CD4-positive, alpha-beta T cell treated with Interleukin-6 at 100 ng/mL for 8 hours (primary cell): ENCODE measurements at regions not wholly inside any gene's neighbourhood (a gene's known extent, or its start where the extent isn't known, plus 50 kb on each side); places are given as distances from the start of the nearest gene placed in this dataset.

Experiments used
- DNase-seq: peaks from one replicate; pipeline ENCODE4 v3.0.0-alpha.2; 2020; ENCODE audit warnings: mixed read lengths, low spot score

DNA sequence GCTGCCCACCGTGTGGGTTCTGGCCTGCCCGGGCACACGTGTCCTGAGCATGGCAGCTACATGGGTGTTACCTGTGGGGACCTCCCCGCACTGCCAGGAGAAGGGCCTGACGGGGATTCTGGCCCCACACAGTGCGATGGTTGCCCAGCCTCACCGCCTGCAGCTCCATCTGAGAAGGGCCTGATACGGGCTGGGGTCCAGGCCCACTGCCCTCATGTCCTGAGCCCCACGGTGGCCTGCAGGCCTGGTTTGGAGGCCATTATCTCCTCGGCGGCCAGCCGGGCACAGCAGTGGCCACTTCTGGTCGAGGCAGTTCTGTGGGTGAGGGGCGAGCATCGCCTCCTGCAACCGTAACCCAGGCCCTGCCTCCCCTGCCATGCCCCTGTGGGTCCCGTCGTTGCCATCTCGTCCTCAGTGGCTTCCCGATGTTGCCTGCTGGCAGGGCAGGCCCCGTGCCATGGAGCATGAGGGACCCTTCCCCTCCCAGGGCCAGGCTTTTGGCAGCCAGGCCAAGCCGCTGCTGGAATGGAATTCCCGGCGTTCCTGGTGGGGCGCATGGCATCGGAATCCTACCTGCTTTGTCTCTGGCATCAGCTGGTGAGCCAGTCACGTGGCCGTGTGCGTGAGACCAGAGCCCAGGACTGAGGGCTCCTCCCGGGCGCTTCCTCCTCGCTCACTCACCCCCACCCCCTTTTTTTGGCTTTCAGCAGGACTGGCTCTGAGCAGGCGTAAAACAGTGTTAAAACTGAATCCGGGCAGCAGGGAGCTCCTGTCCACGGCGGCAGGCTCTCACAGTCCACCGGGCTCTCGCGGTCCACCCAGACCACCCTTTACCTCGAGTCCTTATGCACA, 71.9 kb upstream of the PPARA start:
- DNase-seq, result no peak

DNA sequence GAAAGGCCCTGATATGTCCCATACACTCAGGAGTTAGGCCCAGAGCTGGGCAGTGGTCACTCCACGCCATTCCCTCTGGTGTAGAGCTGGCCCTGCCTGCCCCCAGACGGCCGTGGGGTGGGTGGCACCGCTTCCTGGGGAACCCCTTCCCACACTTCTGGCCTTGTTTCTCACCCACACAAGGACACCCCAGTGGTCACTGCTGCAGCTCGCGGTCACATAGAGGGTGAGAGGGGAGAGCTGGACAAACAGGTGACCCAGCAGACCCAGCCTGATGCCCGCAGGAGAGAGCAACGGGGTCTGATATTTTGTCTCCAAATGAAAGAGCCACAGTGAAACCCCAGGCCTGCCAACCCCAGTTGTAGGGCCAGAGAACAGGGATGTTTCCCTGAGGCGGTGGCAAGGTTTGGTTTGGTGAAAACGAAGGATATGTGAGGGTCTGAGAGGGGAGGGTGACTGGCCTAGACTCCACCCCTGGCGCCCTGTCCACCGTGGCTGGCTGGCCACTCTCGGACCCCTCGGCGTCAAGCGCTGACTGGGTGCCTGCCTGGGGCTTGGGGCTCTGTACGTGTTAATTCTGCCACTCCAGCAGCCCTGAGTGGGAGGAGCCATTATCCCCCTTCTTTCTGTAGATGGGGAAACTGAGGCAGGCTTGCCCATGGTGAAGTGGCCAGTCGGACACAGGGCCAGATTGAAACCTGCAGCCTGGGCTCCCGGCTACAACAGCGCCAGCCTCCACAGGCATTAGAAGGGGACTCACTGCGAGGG, 71.0 kb upstream of the PPARA start:
- no peak for DNase-seq

DNA sequence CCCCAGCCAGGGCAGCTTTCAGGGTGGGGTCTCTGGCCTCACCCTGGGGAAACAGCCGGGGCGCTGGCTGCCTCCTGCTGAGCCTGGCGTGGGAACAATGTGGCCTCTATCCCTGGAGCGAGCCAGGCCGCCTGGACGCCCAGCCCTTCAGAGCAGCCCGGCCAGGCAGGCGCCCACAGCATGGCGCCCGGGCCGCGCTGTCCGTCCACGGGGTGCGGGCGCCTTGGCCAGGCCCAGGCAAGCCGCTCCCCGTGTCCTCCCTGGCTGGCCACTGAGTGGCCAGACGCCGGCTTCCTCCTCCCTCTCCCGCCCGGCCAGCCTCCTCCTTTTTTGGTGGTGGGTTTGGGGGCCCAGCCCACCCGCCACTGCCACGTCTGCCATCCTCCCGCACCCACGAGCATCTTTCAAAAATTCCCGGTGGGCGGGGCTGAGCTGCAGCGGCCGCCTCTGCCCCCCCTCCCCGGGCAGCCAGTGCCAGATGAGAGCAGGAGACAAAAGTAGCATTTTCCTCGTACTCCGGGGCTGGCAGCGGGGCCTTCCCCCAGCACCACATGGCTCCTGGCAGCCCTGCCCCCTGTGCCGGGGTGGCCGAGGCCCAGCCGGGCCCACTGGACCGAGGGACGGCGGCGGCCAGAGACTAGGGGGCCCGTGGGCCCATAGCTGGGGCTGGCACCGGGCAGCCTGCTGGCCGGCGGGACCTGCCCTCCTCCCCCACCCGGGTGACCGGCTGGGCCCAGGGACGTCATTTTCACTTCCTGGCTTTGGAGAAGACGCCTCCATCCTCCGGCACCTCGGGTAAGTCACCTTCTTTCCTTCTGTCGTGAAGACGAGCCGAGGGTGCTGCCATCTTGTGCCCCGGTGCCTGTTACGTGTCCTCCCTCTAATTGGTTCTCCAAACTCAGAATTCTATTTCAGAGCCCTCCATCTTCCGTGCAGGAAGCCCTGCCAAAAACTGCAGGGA, 70.2 kb upstream of the PPARA start:
- DNase-seq, result no peak

DNA sequence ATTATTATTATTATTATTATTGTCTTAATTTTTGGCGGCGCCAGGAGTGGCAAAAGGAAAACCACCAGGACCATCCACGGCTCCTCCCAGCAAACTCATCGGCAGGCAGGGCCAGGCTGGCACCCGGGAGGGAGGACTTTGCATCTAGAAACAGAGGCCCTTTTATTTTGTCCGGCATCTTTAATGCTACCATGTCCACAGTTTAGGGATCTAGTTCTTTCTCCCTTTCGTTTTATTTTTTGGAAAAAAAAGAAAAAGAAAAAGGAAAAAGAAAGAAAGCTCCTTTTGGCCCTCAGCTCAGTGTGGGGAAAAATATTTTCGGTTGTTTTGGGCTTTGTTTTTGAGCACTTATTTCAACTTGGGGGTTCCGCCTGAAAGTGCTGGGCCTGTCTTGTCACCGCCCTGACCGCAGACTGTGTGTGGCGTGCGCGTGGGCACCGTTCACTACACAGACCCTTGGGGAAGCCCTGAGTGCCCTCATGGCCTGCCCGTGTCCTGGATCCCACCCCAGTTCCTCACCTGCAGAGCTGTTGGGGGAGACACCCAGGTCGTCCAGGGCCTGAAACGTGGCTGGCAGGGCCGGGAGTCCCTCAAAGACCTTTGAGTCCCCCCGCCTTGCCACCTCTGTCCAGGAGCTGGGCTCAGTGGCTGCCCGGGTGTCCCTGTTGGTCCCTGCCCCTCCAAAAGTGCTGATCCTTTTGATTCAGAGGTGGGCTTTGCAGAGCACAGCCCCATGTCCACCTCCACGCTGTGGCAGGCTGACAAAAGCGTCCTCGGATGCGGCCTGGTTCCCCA, 69.1 kb upstream of the PPARA start:
- no peak for DNase-seq

DNA sequence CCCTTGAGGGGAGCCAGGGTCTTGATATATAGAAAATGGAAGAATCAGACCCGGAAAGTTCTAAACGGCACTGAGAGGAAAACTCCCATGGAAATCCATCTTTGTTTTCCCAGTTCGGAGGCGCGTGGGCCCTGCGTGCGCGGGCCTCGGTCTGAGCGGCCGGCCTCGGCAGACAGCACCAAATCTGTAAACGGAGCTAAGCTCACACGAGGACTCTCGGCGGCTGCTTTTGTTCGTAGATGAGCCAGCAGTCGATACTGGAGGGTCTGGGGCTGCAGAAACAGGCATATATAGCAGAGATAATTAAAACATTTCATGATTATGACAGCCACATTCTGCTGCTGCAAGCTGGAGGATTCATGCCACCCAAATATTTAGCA, 68.5 kb upstream of the PPARA start:
- DNase-seq, result no peak

DNA sequence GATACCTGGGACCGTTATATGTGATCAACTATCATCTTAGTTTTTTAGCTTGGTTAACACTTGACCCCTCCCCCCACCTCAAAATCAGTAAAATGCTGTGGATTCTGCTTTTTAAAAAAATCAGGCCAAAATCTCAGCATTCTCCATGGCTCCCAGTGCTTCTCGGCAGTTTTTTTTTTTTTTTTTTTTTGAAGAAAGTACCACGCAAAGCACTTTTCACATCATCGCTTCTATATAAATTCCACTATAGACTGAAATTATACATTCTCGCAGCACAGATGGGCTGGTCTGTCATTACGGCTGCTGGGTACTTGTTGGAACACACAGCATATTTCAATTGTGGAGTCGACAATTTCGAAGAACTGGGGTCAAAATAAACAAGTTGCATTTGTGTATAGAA, 67.7 kb upstream of the PPARA start:
- no peak for DNase-seq

DNA sequence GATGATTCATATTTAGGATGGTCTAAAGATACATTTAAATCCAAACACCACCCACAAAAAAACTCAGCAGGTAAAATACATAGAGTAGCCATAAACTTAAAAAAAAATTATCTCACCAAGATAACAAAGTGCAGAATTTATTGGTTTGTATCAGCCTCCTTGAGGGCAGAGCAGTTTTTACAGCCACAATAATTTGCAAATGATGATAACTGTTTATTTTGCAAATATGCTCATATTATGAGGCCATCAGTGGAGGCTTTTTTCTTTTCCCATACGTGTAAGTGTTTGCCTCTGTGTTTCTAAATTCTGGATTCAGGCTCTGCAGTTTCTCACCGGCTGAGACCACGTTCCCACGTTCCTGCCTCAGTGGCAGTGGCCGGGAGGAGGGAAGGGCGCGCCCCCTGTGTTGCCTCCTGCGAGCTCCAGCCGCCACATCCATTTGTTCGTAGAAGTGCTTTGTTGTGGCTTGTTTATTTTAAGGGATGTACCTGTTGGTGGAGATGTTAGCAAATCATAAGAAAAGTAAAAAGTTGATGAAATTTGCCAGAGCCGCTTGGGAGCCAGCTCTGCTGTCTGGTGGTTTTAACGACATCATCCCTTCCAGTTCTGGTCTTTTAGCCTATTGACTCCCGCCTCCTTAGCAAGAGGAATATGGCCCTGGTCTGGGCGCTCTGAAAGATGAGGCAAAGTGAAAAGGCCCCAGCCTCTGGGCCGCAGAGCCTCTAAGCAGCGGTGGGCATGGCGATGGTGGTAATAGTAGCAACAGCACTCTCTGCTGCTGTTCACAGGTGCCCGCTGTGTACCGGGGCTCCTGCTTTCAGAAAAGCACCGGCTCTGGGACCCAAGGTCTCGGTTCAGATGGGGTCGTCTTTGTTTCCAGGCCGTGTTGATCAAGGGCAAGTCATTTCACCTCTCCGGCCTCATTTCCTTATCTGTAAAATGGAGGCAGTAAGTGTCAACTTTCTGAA, 66.7 kb upstream of the PPARA start:
- no peak for DNase-seq

DNA sequence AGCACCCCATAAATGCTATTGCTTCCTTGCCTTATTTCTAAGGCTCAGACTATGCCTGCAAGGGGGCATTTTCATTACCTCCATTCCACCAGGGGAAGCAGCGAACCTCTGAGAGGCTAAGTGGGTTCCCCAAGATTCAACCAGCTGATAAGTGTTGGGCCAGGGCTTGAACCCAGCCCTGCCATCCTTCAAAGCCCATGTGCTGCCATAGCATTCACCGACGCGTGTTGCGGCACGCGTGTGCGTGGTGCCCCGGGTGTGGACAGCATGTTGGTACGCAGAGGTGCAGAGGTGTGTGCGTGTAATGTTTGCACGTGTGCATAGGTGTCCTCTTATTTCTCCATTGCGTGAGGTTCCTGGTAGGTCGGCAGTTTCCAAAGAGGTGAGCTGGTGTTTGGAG, 66.0 kb upstream of the PPARA start:
- DNase-seq, result no peak

DNA sequence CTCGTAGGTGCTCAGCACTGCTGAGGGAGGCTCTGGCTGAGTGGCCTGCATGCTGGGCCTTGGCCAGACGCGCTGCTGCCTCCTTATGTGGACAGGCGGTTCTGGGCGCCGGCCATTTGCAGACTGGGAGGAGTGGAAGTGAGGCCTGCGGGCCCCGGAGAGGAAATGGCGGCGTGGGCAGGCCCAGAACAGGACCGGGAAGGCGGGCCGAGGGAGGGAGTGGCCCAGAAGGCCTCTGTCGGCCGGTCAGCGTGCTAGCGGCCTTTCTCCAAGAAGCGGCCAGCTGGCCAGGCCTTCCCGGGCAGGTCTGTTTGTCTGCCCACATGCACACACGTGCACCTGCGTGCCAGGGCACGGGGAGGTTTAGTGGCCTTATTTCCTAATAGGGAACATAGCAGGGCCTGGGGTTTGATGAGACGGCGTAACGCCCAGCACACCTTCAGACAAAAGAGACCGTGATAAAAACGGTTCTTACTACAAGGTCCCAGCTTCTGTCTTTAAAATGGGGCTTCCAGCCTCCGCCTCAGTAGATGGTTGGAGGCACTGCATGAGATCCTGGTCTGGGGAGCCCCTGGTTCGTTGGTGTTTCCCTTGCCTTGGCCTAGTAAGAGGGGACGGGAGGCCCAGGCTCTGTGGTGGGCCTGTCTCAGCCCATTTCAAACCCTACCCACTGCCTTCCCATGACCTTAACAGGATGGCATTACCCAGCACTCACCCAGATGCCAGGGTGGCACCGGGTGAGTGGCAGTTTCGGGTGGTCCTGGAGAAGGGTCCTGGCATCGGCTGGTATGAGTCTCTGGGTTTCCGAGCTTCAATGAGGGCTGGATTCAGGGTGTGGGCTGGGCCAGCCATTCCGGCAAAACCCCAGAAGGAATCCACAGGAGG, 65.1 kb upstream of the PPARA start:
- no peak for DNase-seq

DNA sequence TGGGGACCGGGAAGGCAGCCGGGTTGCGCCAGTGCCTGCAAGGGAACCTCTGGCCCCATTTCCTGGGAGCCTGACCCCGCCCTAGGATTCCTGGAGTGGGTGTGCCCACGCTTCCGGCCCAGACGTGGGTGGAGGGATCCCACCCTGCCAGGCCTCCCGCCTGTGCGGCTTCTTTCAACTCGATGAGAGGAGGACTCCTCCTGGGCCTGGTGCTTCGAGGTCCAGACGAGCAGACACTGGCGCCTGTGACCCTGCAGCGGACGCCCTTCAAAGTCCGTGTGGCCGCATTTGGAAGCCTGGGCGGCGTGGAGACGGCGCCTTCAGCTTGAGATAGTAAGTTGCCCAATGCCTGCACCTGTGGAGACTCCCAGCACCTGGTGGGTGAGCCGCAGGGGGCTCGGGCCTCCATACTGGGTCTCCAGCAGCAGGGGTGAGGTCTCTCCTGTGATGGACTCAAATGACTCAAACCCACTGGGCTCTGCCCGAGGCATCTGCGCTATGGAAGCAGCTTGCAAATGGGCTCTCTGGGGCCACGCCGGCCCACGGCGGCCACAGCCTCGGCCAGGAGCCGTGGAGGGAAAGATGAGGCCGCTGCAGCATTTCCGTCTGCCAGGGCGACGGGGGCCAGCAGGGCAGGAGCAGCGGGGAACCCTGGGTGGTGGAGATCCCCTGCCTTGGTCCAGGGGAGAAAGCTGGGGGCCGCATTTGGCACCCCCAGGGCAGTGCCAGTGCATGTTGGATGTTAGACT, 64.3 kb upstream of the PPARA start:
- DNase-seq, result no peak

DNA sequence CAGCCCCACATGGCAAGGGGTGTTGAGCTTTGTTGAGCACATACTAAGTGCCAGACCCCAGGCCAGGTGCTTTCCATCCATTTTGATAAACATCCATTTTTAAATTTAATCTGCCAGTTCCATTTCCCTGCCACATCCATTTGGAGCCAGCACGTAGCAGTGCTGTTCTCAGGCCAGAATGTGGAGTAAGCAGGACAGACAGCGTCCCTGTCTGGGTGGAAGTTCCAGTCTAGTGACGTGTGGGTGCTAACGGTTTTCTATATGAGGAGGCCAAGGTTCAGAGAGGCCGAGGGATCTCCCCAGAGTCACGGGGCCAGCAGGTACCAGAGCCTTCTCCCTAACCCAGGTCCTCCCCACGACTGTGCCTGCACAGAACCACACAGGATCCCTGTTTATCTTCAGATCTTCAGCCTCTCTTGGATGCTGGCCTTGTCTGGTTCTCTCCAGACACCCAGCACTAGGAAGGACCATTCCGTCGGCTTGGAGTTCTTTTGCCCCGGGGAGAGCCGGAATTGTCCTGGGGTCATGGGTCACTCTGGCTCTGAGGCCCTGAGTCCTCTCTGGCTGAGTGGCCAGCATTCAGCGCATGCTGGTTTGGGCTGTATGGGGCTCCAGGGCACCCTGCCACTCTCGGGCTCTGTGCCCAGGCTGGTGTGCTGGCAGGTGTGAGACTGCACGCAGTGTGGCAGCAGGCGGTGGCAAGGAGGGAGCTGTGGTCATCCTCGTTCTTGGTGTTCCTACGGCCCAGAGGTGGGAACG, 63.6 kb upstream of the PPARA start:
- no peak for DNase-seq

DNA sequence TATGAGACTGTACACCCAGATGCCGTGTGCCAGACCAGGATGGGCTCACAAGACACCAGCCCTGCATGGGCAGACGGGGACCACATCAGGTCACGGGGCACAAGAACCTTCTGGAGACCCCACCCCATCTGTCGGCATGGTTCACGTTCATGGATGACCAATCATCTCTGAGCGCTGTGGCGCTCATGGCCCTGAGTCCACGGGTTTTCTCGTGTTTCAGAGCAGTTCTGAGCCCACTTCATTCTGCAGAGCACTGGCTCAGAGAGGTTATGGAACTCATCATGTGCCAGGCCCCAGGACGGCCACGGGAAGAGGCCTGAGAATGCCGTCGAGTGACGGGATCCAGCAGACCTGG, 63.0 kb upstream of the PPARA start:
- no peak for DNase-seq

DNA sequence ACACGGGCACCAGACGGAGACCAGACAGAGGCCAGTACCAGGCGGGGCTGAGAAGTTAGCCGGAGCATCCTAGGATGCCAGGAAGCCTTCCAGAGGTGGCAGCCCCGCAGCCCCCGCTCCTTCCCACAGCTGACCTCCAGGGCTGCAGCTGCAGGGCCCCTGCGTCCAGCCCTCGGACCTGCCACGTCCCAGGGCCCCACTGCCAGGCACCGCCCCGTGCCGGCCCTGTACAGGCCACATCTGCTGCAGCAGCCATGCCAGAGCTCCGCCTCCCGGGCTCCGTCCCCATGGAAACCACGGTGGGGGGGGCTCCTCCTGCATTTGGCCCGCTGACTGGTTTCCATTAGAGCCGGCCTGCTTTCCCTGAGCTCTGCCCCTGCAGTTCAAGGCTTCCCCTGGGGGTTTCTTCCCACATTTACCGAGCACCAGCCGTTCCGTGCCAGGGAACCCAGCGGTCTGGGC, 62.5 kb upstream of the PPARA start:
- DNase-seq, result no peak

DNA sequence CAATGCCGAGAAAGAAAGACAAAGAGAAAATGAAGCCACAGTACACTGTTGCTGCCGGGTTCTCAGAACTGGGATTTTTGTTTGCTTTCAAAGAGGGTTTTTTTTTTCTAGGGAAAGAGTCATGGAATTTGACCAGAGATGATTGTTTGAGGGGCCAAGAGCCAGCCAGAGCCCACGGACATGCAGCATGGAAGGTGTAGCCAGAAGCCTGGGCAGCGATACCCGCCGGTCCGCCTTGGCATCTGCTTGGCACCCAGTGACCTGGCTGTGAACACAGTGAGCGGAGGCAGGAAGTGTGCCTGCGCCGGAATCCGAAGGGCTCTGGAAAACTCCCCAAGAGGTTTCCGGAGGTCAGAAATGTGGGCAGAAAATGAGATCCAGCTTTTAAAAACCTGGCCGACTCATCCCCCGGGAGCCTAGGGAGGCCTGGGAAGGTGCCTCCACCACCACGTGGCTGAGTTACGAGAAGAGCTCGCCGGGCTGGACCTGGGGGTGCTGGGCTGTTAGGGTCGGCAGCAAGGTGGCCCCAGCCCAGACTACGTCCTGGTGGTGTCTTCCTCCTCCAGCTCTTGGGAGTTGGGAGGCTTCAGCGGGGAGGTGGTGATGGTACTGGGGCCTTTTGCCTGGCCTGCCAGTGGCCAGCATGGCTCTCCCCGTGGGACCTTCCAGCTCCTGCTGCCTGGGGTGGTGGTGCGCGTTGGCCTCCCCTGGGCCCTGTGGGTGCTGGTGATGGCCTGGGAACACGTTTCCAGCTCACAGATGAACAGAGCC, 61.6 kb upstream of the PPARA start:
- no peak for DNase-seq

DNA sequence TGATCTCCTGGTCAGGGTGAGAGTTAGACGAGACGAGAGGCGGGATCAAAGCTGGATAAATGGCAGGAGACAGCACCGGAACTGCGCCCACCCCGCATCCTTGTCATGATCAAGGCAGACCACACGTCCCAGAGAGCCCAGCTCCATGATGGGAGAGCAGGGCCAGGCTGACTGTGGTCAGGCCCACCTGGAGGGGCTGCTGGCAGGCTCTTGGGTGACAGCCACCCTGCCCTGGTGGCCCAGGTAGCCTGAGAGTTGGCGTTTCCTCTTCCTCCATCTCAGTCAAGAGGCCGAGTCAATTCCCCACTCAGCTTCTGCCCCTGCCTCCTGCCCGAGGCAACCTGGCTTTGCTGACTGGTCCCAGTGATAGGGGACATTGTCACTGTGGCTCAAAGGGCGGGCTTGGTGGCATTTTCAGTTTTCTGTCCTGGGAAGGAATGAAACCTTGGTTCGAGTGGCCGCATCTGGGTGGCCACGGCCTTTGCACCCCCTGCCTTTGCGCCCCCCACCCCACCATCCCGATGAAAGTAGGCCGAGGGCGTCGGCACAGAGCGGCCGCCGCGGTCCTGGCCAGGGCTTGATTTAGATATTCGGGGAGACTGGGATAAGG, 60.8 kb upstream of the PPARA start:
- DNase-seq, result no peak

DNA sequence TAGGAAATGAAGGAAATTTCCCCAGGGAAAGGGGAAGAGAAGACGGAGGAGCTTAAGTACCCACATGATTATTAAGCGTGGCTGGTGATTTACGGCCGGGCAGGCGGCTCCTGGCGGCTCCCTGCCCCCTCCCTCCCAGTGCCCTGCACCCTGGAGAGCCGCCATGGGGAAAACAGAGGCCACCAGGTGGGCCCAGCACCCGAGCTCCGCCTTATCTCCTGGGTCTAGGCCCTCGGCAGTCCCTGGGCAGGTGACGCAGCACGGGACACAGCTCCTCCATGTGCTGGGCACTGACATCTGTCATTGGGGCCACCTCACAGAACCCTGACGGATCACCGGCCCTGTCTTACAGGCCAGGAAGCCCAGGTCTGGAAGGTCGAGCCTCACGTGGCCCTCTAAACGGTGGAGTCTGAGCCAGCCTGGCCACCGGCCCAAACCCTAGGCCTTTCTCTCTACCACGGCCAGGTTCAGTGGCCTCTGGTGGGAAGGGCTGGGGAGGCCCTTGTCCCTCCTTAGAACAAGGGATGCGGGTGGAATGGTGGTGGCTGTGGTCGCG, 60.2 kb upstream of the PPARA start:
- no peak for DNase-seq
